ENCODE measurements at regions not wholly inside any gene's neighbourhood (a gene's known extent, or its start where the extent isn't known, plus 50 kb on each side); places are given as distances from the start of the nearest gene placed in this dataset.

- TF ChIP-seq TSHZ2 (CRISPR knock-in tag; IDR thresholded peaks at IDR 0.05): no peak
- TF ChIP-seq BACH2 (CRISPR knock-in tag; IDR thresholded peaks at IDR 0.05; ENCODE audit: borderline replicate concordance): no peak
- no peak for TF ChIP-seq ZC3H10 (CRISPR knock-in tag; IDR thresholded peaks at IDR 0.05)
- TF ChIP-seq ZNF565 (CRISPR knock-in tag; conservative IDR thresholded peaks at IDR 0.05; ENCODE audit: low read depth): no peak
- TF ChIP-seq ISL1 (CRISPR knock-in tag; IDR thresholded peaks at IDR 0.05): no peak
- no peak for TF ChIP-seq ZFP3 (CRISPR knock-in tag; IDR thresholded peaks at IDR 0.05)
- TF ChIP-seq PPARA (CRISPR knock-in tag; IDR thresholded peaks at IDR 0.05; ENCODE audit: borderline replicate concordance): no peak
- no peak for TF ChIP-seq GLIS3 (CRISPR knock-in tag; IDR thresholded peaks at IDR 0.05)
- no peak for TF ChIP-seq CREB5 (CRISPR knock-in tag; IDR thresholded peaks at IDR 0.05; ENCODE audit: low read depth)
- TF ChIP-seq ARNTL (CRISPR knock-in tag; IDR thresholded peaks at IDR 0.05; ENCODE audit: borderline replicate concordance, low read depth): no peak
- no peak for TF ChIP-seq RARB (CRISPR knock-in tag; IDR thresholded peaks at IDR 0.05)
- TF ChIP-seq CSRNP3 (CRISPR knock-in tag; IDR thresholded peaks at IDR 0.05): no peak
- no peak for TF ChIP-seq PATZ1 (CRISPR knock-in tag; IDR thresholded peaks at IDR 0.05; ENCODE audit: borderline replicate concordance)
- no peak for TF ChIP-seq POU6F1 (CRISPR knock-in tag; IDR thresholded peaks at IDR 0.05; ENCODE audit: borderline replicate concordance, low read depth)
- TF ChIP-seq TCF4 (CRISPR knock-in tag; IDR thresholded peaks at IDR 0.05; ENCODE audit: borderline replicate concordance): no peak
- TF ChIP-seq ZFP30 (CRISPR knock-in tag; IDR thresholded peaks at IDR 0.05): no peak
- no peak for TF ChIP-seq ESRRG (CRISPR knock-in tag; IDR thresholded peaks at IDR 0.05)
- no peak for TF ChIP-seq OSR1 (CRISPR knock-in tag; IDR thresholded peaks at IDR 0.05)
- no peak for TF ChIP-seq ZNF70 (CRISPR knock-in tag; IDR thresholded peaks at IDR 0.05)
These were observed 455.4 kb upstream of the TBL1XR1 start for GRCh38 chr3:177652556-177653291.

GRCh38 chr3:177657243-177657642 is 460.0 kb upstream of the TBL1XR1 start:
- TF ChIP-seq CREB5 (CRISPR knock-in tag; IDR thresholded peaks at IDR 0.05; ENCODE audit: low read depth): no peak
- no peak for TF ChIP-seq TSHZ2 (CRISPR knock-in tag; IDR thresholded peaks at IDR 0.05)
- TF ChIP-seq ZFP30 (CRISPR knock-in tag; IDR thresholded peaks at IDR 0.05): no peak
- ATAC-seq: no peak

More at GRCh38 chr3:177652556-177653291, 455.4 kb upstream of the TBL1XR1 start:
- ATAC-seq: no peak

All from SK-N-SH treated with all-trans-retinoic acid at 6 μM for 48 hours (cell line).